HG02884 (cell line): ENCODE measurements at regions not wholly inside any gene's neighbourhood (a gene's known extent, or its start where the extent isn't known, plus 50 kb on each side); places are given as distances from the start of the nearest gene placed in this dataset.

Experiments
- ATAC-seq: cut with Tn5 transposase; IDR thresholded peaks from one replicate; pipeline ENCODE4 v1.9.1; 2021; ENCODE audit warnings: mild to moderate bottlenecking, moderate library complexity; ENCODE audit not compliant: unreplicated experiment

DNA sequence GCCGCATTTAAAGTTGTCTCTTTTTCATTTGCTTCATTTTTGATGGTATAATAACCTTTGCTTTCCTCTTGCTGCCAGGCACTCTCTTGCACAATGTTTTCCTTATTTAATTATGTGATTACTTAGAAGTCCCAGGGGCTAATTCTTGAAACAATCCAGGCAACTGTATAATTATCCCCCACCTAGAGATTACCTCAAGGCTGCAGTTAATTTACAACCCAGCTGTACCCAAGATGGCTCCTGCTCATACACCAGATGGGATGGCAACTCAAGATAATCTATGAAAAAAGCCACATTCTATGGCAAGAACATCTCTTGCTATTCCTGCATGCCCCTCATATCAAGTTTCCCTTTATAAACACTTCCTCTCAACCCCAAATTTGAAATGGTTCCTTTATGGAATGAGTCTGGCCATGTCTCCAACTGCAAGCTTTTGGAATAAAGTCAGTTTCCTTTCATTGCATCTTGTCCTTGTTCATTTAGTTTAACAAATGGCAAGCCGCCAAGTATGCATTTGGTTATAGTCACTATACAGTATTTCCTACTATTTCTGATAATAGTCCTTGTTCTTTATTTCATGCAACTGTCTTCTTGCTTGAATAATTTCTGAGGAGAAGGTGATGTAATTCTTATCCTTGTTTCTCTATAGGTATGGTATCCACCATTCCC, 1042.6 kb downstream of the PLA2G4A start:
- no peak for ATAC-seq

DNA sequence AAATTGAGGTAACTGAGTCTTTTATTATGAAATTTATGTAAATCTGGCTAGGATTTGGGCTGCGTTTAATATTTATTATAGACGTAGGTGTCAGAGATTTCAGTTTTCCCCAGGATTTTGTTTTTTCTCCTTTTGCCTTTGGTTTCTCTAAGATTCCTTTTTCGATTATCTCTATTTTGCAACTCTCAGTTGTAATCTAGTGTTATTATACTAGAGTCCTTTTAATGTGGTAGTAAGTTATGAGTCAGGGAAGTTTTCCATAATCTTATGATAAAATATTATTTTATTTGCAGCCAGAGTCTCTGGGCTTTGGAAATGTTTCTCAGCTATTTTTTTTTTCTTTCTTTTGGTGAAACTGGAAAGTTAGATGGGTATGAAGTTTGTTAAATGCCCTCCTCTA, 1043.8 kb downstream of the PLA2G4A start:
- ATAC-seq: no peak

GRCh38 chr1:187873126-187873525, 1044.4 kb downstream of the PLA2G4A start:
- no peak for ATAC-seq

DNA sequence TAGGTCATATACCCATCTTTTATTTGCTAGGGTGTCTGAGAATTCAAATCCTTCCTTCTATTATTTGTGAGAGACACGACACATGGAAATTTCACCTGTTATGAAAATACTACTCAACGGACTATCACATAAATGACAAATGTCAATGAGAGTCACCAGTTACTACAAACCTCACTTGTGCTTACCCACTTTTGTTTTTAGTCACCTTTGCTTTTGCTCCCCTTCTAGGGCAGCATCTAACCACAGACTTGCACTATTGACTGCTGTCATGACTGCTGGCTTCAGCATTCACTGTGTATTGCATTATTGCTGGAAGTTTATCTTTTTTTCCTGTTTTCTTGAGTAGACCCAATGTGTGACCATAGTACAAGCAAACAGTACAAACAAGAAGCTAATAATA, 1048.0 kb downstream of the PLA2G4A start:
- ATAC-seq: no peak

GRCh38 chr1:187877220-187877619, 1048.5 kb downstream of the PLA2G4A start:
- no peak for ATAC-seq

GRCh38 chr1:187878883-187879282, 1050.1 kb downstream of the PLA2G4A start:
- no peak for ATAC-seq

DNA sequence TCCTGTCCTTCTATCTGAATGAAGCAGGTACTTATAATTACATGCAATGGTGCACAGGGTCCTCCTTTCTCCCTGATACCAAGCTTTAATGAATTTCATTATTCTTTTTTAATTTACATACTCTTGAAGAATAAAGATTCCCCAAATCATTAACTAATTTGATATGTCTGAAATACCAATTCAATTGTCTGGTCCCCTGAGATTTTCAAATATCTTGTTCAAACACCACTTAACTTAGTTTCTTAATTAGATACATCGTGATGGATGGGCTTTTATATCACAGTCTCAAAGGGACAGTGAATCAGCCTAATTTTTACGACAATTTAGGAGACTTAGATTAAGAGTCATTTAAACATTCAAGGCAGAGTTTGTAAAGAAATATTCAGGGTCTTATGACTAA, 1054.6 kb downstream of the PLA2G4A start:
- ATAC-seq: no peak

GRCh38 chr1:187891993-187892682, 1063.4 kb downstream of the PLA2G4A start:
- no peak for ATAC-seq

GRCh38 chr1:187892683-187893039, 1063.9 kb downstream of the PLA2G4A start:
- ATAC-seq: no peak

GRCh38 chr1:187893471-187893870, 1064.7 kb downstream of the PLA2G4A start:
- no peak for ATAC-seq

DNA sequence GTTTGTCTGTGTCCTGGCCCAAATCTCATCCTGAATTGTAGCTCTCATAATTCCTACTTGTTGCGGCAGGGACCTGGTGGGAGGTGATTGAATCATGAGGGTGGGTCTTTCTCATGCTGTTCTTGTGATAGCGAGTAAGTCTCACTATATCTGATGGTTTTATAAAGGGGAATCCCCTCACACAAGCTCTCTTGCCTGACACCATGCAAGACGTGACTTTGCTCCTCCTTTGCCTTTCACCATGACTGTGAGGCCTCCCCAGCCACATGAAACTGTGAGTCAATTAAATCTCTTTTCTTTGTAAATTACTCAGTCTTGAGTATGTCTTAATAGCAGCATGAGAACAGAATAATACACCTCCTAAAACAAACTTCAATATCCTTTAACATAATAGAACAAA, 1065.6 kb downstream of the PLA2G4A start:
- ATAC-seq: no peak

GRCh38 chr1:187903223-187903622, 1074.5 kb downstream of the PLA2G4A start:
- no peak for ATAC-seq

- no peak for ATAC-seq
These were observed 1080.6 kb downstream of the PLA2G4A start for GRCh38 chr1:187909382-187909781.

DNA sequence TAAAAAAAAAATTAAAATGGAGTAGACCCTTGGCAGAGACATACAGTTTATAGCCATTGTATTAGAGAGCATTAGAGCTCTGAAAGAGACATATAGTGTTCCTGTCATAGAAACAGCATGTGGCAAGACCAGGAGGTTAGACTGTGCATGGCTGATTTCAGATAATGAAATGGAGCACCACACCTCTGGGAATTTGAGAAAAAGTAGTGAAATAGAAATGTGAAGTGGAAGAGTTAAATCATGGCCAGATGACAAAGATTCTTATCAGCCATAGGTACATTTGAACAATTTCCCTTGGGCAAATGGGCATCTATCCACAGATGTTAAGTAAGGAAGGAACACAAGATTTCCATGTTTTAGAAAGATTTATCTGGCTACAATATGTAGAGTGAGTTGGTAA, 1083.1 kb downstream of the PLA2G4A start:
- ATAC-seq: no peak

DNA sequence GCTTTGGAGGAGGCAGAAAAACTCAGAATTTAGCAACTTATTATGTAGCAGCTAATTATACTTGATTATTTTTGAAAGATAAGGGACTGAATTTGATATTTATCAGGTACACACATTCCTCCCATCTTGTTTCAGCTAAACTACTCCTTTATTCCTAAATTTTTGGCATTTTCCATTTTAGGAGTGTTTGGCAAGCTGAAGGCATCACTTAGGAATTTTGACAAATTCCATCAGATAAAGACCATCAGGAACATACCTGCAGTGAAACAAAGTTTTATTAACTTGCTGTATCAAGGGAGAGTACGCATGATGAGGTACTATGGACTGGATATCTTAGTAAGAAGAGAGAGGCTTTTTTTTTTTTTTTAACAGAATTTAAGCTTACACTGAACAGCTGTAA, 1092.2 kb downstream of the PLA2G4A start:
- ATAC-seq: no peak

DNA sequence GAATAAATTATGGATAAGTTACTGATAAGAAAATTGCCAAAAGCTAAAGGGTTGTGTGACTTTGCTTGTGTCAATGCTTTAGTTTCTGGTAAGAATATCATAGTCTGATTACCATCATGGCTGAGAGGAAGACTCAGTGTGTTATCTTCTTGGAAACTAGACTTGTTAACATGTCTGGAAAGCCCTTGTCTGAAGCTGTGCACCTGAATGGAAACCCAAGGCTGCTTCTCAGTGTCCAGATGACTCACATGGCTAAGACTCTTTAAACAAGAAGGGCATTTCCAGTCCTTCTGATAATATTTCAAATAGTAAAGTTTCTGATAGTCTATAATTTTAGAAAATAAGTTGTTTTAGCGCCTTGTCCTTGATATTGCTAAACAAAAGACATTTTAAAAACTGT, 1092.7 kb downstream of the PLA2G4A start:
- ATAC-seq: no peak

DNA sequence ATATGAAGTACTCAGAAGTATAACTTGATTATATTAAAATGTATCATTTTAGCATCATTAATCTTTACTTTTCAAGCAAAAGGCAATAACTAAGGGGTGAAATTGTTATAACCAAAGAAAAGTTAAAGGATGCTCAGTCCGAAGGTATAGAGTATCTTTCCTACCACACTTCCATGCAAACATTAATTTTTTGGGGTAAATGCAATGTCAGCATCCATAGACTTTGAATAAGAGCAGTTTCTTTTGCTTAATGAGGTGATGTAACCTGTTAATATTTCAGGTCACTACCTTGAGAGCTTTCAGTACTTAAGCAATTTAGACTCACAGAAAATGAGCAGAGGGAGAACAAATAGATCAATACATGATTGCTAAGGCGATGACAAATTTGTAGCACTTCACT, 1093.5 kb downstream of the PLA2G4A start:
- ATAC-seq: no peak

DNA sequence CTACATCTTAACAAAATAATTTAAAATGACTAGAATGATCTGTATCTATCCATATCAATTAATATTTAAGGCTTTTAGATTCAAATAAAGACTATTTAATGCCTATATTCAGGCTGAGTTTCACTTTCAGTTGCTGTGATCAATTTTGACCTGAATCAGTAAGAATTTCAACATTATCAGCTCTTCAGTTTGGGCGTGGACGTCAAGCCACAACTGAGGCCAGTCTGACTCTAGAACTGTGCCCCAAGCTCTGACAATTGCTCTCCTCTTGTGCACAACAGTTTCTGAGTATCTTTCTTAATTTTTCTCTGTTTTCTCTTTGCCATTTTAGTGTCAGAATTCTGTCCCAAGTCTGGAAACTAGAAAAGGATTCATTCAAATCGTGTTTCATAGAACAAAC, 1095.5 kb downstream of the PLA2G4A start:
- ATAC-seq: no peak

GRCh38 chr1:187928288-187928687, 1099.5 kb downstream of the PLA2G4A start:
- ATAC-seq: no peak

GRCh38 chr1:187928696-187929095, 1099.9 kb downstream of the PLA2G4A start:
- ATAC-seq: no peak

- no peak for ATAC-seq
These were observed 1103.0 kb downstream of the PLA2G4A start for GRCh38 chr1:187931776-187932175.

DNA sequence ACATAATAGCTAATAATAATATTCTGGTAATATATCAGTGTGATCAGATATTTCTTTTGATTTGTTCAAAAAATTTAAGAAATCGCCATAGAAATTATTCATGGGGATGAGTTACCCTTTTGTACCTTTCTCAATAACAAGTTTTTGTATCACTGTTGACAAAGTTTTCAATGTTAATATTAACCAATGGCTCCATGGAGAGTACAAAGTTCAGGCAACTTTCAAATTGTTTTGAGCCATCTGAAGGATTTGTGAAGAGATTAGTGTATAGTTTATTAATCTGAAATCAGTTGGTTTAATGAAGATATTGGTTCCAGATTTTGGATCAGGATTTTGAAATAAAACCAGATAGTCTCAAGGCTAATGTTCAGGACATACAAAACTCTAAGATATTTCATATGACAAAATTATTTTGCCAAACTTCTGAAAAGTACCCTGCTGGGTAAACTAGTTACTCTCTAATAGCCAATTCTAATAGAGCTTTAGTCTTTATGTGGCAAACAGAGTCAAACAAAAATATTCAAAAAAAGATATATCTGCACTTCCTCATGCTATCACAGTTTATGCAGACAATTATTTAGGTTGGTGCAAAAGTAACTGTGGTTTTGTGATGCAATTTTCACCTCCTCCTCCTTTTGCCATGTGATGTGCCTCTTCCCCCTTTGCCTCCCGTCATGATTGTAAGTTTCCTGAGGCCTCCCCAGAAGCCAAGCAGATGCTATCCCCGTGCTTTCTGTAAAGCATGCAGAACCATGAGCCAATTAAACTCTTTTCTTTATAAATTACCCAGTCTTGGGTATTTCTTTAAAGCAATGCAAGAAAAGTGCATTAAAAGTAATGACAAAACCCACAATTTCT, 1105.0 kb downstream of the PLA2G4A start:
- ATAC-seq: no peak
